IMR-90 (cell line): ENCODE measurements at regions not wholly inside any gene's neighbourhood (a gene's known extent, or its start where the extent isn't known, plus 50 kb on each side); places are given as distances from the start of the nearest gene placed in this dataset.

Source experiments
- BHLHE40 ChIP-seq: fragments of 150-350 bp; IDR thresholded peaks from 2 replicates; pipeline ENCODE4 v1.6.1; 2016; ENCODE audit warnings: mild to moderate bottlenecking, low read depth, low read length
- CTCF ChIP-seq: conservative IDR thresholded peaks from 2 replicates; pipeline ENCODE4 v1.5.1; 2012; ENCODE audit warnings: mild to moderate bottlenecking, low read depth, low read length, improper control_type of control experiment
- ELK1 ChIP-seq: fragments of 150-350 bp; IDR thresholded peaks from 2 replicates; pipeline ENCODE4 v1.6.1; 2016; ENCODE audit warnings: low read depth, mild to moderate bottlenecking, low read length, moderate library complexity, borderline replicate concordance
- FOS ChIP-seq: fragments of 150-350 bp; IDR thresholded peaks from 2 replicates; pipeline ENCODE4 v1.6.1; 2016; ENCODE audit warnings: low read depth, low read length
- MAZ ChIP-seq: IDR thresholded peaks from 2 replicates; pipeline ENCODE4 v1.6.1; 2012; ENCODE audit warnings: low read depth, mild to moderate bottlenecking, low read length, improper control_type of control experiment, moderate library complexity, borderline replicate concordance
- MXI1 ChIP-seq: IDR thresholded peaks from 2 replicates; pipeline ENCODE4 v1.6.1; 2012; ENCODE audit warnings: low read depth, mild to moderate bottlenecking, low read length, moderate library complexity, borderline replicate concordance
- POLR2A ChIP-seq: IDR thresholded peaks from 2 replicates; pipeline ENCODE4 v1.6.1; 2012; ENCODE audit warnings: mild to moderate bottlenecking, low read depth, low read length
- RAD21 ChIP-seq: IDR thresholded peaks from 2 replicates; pipeline ENCODE4 v1.6.1; 2012; ENCODE audit warnings: low read length, improper control_type of control experiment
- RFX5 ChIP-seq: IDR thresholded peaks from 2 replicates; pipeline ENCODE4 v1.8.0; 2012; ENCODE audit warnings: low read depth, mild to moderate bottlenecking, low read length, moderate library complexity
- SMC3 ChIP-seq: fragments of 150-350 bp; IDR thresholded peaks from 2 replicates; pipeline ENCODE4 v1.6.1; 2016; ENCODE audit warnings: low read depth, mild to moderate bottlenecking, antibody characterized with exemption, low read length, moderate library complexity
- USF2 ChIP-seq: fragments of 150-350 bp; IDR thresholded peaks from 2 replicates; pipeline ENCODE4 v1.6.1; 2017; ENCODE audit warnings: mild to moderate bottlenecking, antibody characterized with exemption, low read length, low read depth

- TF ChIP-seq CTCF (no peak), SMC3 (no peak), USF2 (no peak), ELK1 (no peak), RAD21 (no peak), FOS (no peak), POLR2A (no peak), BHLHE40 (no peak), MXI1 (no peak), MAZ (no peak), RFX5 (no peak)
Observed at GRCh38 chr4:14396183-14396582, 606.1 kb upstream of the CPEB2 start.
